Panc1 (cell line): ENCODE measurements at regions not wholly inside any gene's neighbourhood (a gene's known extent, or its start where the extent isn't known, plus 50 kb on each side); places are given as distances from the start of the nearest gene placed in this dataset.

ENCODE experiments used
- CTCF ChIP-seq: fragments of 450-650 bp; IDR thresholded peaks from 2 replicates; pipeline ENCODE4 v1.5.1; 2017; ENCODE audit warnings: mild to moderate bottlenecking
- POLR2AphosphoS5 ChIP-seq: IDR thresholded peaks from 2 replicates; pipeline ENCODE4 v1.6.1; 2012; ENCODE audit warnings: mild to moderate bottlenecking, low read depth, low read length, moderate library complexity
- REST ChIP-seq, 2 experiments: IDR thresholded peaks; 2 replicates each; pipeline ENCODE4 v1.6.1; 2011 to 2012; ENCODE audit warnings: low read depth in 2 of 2, control low read depth in 1 of 2, low read length in 1 of 2, mild to moderate bottlenecking in 1 of 2, moderate library complexity in 1 of 2; ENCODE audit not compliant: insufficient read depth in 1 of 2
- TCF7L2 ChIP-seq: IDR thresholded peaks from 2 replicates; pipeline ENCODE4 v1.6.1; 2011; ENCODE audit warnings: mild to moderate bottlenecking, low read depth, low read length, inconsistent platforms

- no peak for TF ChIP-seq CTCF
- TF ChIP-seq TCF7L2, result no peak
- no peak for TF ChIP-seq REST (IDR thresholded peaks at IDR 0.05; ENCODE audit: insufficient read depth in 1 of 2, low read depth in 2 of 2, low read length in 1 of 2)
- no peak for TF ChIP-seq POLR2AphosphoS5
These were observed 119.1 kb downstream of the RRM1 start for GRCh38 chr11:4213746-4214145.
